Stimulated activated CD8-positive, alpha-beta memory T cell treated with anti-CD3 and anti-CD28 coated beads, Interleukin-4, amount 100 ng/mL, for 1 hour (primary cell): ENCODE measurements at regions not wholly inside any gene's neighbourhood (a gene's known extent, or its start where the extent isn't known, plus 50 kb on each side); places are given as distances from the start of the nearest gene placed in this dataset.
"Not testable (repeated sequence)": the region's sequence is repeated elsewhere in the genome, so short reads cannot be mapped to it uniquely, and the experiment has no call there.

Experiments
- DNase-seq, 2 donors: peaks; one replicate each; pipeline ENCODE4 v3.0.0-alpha.2; 2020; ENCODE audit warnings: low read depth in 2 of 2, low spot score in 1 of 2

DNA sequence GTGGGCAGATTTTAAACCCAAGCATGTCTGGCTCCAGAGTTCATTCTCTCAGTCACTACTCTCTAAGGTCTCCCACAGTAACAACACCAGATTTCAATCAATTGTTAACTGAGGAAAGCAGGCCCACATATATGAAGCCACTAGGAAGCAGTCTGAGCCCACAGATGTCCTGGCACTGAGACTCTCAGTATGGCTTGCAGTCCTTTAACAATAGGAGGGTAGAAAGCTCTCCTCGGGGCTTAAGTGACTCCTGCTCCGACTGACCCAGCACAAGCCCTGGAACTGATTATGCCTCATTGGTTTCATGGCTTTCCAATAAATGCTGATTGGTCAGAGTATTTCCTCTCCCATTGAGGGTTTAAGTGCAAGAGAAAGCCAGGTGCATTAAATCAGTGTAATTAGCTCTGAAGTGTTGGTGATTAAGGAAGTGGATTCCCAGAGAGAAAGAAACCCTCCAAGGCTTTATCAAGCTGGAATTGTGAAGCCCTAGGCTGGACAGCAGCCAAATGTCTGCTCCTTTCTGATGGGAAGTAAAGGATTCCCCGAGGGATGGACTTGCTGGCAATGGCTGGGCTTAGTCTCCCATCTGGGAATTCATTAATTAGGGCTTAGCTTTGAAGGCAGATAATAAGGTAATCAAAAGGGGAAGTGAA lies 76.6 kb upstream of the PROKR2 start:
- no peak for DNase-seq

DNA sequence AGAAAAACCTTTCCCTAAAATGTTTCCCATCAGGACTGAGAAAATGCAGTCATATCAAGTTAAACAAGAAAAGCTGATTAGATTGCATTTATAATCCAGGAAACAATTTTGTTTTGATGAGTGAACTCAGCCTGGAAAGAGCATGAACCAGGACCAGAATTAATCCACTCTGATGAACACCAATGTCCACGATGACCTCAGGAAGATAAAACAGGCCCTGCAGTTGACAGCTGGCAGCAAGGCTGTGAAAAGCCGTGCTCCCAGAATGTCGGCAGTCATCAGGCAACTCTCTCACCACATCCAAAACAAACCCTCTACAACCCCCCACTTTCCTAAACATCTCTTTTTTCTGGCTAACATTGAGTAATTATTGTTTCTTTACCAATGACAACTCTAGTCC lies 74.0 kb upstream of the PROKR2 start:
- no peak for DNase-seq

DNA sequence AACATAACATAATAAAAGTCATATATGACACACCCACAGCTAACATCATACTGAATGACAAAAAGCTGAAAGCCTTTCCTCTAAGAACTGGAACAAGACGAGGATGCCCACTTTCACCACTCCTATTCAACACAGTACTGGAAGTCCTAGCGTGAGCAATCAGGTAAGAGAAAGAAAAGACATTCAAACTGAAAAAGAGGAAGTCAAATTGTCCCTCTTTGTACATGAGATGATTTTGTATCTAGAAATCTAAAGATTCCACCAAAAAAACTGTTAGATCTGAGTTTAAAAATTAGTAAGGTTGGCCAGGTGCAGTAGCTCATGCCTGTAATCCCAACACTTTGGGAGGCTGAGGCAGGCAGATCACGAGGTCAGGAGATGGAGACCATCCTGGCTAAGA lies 70.1 kb upstream of the PROKR2 start:
- not testable (repeated sequence) for DNase-seq

DNA sequence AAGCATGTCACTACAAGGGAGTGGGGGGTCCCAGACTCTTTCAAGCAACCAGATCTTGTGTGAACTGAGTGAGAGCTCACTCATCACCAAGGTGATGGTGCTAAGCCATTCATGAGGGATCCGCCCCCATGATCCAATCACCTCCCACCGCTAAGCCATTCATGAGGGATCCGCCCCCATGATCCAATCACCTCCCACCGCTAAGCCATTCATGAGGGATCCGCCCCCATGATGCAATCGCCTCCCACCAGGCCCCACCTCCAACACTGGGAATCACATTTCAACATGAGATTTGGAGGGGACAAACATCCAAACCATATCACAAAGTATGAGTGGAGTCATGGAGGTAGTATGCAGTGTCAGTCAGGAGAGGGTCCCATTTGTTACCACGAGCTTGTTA lies 64.8 kb upstream of the PROKR2 start:
- not testable (repeated sequence) for DNase-seq

DNA sequence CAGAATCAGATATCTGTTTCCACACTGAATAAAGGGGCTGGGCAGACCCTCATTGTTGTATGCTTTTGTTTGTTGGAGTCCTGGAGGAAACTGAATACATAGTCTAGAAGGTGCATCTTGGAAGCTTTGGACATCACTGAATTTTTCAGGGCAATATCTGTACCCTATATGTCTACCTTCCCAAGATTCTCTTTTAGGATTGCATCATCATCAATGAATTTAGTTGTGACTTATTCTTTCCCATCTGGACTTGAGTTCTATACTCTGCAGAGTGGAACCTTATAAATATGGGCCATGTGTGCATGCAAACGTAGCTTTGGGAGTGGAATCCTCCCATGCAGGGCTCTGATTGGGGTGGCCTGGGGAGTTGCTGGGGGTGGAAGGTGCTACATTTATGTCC lies 60.7 kb upstream of the PROKR2 start:
- DNase-seq, result no peak

DNA sequence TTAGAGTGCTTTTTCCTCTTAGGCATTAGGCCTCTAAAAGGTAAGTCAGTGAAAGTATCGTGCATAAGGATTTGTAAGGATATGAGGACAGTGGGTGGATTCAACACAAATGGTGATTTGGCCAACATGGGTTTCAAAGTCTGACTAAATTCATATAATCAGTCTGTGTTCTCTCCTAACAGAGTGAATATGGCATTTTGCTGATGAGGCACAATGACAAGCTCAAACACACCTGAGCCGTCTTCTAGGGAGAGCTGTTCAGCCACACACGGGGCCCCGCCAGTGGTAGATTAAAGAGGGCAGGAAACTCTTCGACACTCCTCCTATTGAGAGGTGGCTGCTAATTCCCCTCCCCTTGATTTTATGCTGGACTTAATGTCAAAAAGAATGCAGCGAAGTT lies 59.5 kb upstream of the PROKR2 start:
- no peak for DNase-seq

DNA sequence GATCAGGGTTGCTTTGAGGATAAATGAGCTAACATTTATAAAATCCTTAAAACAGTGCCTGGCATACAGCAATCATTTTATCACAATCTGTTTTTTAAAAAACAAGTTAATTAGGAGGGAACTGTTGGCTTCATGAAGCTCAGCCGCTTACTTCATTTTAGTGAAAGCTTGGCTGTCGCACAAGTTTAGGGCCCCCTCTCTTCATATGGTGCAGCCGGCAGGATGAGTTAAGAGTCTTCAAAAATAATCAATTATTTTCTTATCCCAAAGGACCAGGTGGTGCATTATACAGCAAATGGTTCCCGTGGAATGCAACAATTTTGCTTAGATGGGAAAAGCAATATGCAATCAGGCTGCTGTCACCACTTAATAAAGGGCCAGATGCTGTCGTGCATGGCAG lies 57.4 kb upstream of the PROKR2 start:
- no peak for DNase-seq

DNA sequence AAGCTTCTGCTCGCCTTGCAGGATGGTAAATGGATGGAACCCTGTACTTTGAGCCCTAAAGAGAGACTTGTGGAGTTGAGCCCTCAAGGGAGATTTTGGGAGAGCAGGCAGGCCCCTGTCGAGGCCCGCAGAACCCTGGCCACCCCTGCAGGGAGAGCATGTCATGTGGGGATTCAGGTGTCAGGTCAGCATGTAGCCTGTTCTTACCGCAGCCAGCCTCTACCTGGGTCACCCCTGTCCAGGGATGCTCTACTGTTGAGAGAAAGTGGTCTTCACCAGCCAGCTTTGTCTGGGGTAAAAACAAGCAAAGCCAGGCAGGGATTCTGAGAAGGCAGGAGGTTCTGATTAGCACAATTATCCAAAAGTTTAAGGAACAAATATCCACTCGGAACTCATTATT lies 55.6 kb upstream of the PROKR2 start:
- DNase-seq, result no peak

DNA sequence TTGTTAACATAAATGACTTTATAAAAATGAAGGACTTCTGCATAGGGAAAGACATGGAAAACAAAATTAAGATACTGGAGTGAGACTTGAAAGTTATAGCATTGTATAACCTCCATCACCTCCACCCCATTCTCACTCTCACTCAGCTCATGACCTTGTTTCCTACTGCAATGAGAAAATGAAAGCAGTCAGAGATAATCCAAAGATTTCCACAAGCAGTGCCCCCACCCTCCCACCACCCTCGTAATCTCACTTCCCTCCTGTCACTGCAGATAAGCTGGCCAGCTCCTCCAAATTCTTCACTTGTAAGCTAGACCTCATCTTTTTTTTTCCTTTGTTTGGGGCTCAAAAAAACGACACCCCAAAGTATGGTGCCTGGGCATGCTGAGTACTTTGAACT lies 52.9 kb upstream of the PROKR2 start:
- no peak for DNase-seq
